ENCODE measurements at regions not wholly inside any gene's neighbourhood (a gene's known extent, or its start where the extent isn't known, plus 50 kb on each side); places are given as distances from the start of the nearest gene placed in this dataset.

DNA sequence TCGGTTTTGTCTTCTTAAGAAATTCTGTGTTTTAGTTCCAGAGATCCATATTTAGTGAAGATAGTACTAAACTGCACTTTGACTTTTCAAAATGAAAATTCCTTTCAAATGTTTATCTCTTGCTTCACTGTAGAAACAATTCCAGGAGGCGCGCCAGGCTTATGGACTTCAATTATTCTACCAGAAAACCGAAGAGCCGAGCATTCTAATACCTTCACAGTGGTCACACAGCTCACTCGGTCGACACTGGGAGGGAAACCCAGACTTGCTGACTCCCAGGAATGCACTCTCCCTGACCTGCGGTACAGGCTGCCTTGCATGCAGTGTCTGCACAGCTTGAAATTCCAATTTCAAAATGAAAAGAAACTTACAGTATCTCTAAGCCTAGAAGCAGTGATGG is 119.9 kb upstream of the PIEZO2 start:
- intact Hi-C loops (cut with DNase I; ENCODE audit: low total_unique reads), result no loop called here
- no peaks in the 10 kb centered on the region for H3K27me3 ChIP-seq
- DNase-seq, result peak in 1 of 2 donors; percentile 55
- peaks cover 0 to 9% (median 2%) of the 10 kb centered on the region in 4 donors for H3K9me3 ChIP-seq
- H3K27ac ChIP-seq, result peak overlapping the region in 1 of 5 donors; percentile 29
- 50 to 75% (median 63%) methylated on average over 8 of the region's 8 CpGs for WGBS, 5 donors
- no peaks in the 10 kb centered on the region for H3K36me3 ChIP-seq
- TF ChIP-seq CTCF (IDR thresholded peaks at IDR 0.05) (no peak), POLR2A (IDR thresholded peaks at IDR 0.05) (no peak), EP300 (IDR thresholded peaks at IDR 0.05) (no peak), POLR2AphosphoS5 (IDR thresholded peaks at IDR 0.05) (no peak)
- H3K4me1 ChIP-seq, result peaks cover 0 to 9% (median 0%) of the 10 kb centered on the region in 4 donors
- H3K4me3 ChIP-seq, result no peak overlapping the region

- peak in 1 of 2 donors; percentile 86 for DNase-seq
- peaks cover 0 to 14% (median 6%) of the 10 kb centered on the region in 4 donors for H3K9me3 ChIP-seq
- intact Hi-C loops (cut with DNase I; ENCODE audit: low total_unique reads), result no loop called here
- TF ChIP-seq POLR2A (IDR thresholded peaks at IDR 0.05) (no peak), POLR2AphosphoS5 (IDR thresholded peaks at IDR 0.05) (no peak), CTCF (IDR thresholded peaks at IDR 0.05) (no peak), EP300 (IDR thresholded peaks at IDR 0.05) (no peak)
- 55 to 66% (median 59%) methylated on average over 9 of the region's 9 CpGs for WGBS, 5 donors
- H3K36me3 ChIP-seq, result no peaks in the 10 kb centered on the region
- H3K4me1 ChIP-seq, result peaks cover 0 to 9% (median 0%) of the 10 kb centered on the region in 4 donors
- H3K4me3 ChIP-seq, result no peak overlapping the region
- peak overlapping the region in 1 of 5 donors; percentile 29 for H3K27ac ChIP-seq
- H3K27me3 ChIP-seq, result no peaks in the 10 kb centered on the region
These were observed 119.4 kb upstream of the PIEZO2 start for GRCh38 chr18:11268741-11269233.

DNA sequence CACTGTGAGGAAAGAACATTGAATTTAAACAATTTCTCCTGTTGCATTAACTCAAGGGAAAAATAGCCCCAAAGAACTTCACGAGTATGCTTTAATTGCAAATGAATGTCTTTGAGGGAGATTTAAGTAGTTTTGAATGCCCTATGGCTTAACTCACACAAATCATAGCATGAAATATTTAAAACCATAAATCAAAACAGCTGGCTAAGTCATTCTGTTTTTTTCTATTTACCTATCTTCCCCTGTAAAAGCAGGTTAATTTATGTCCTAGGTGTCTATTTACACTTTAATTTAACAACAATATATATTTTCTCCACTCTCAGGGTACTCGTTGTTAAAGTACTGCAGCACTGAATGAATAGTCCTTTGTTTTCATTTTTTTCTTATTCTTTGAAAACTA is 118.8 kb upstream of the PIEZO2 start:
- Histone ChIP-seq H3K36me3 (no peaks in the 10 kb centered on the region), H3K4me3 (no peak overlapping the region), H3K9me3 (peaks cover 0 to 19% (median 11%) of the 10 kb centered on the region in 4 donors), H3K27ac (no peak overlapping the region), H3K4me1 (peaks cover 0 to 9% (median 0%) of the 10 kb centered on the region in 4 donors), H3K27me3 (no peaks in the 10 kb centered on the region)
- 46 to 68% (median 57%) methylated on average over 2 of the region's 2 CpGs for WGBS, 5 donors
- TF ChIP-seq CTCF (IDR thresholded peaks at IDR 0.05), result no peak
- TF ChIP-seq POLR2A (IDR thresholded peaks at IDR 0.05), result no peak
- TF ChIP-seq EP300 (IDR thresholded peaks at IDR 0.05), result no peak
- TF ChIP-seq POLR2AphosphoS5 (IDR thresholded peaks at IDR 0.05), result no peak
- DNase-seq, result peak in 1 of 2 donors; percentile 22
- intact Hi-C loops (cut with DNase I; ENCODE audit: low total_unique reads), result no loop called here

DNA sequence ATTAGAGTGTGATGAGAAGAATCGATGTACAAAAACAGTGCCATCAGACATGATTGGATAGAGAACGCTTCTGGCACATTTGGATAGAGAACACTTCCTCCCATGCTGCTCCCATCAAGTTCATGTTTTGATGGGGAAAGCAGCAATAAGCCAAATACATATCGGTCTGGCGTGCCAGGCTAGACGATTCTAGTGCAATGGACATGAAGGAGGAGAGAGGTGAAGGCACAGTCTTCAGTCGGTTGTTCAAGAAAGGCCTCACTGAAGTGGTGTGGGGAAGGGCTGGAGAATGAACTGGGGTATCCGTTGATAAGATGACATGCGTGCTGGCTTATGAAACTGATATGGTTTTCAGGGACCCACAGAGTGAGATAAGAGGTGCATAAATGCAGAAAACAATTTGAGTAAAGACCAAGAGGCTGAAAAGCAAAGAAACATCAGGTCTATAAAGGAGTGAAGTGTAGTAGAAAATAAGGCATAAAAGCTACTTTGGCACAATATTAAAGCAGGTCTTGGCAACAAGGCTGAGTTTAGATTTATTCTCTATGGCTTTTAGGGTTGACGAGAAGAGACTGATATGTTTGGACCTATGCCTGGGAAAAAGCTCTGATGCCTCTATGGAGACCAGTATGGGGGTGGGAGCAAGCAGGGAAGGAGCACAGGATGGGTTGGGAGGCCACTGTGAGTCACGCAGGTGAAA is 117.6 kb upstream of the PIEZO2 start:
- no peak overlapping the region for H3K4me3 ChIP-seq
- TF ChIP-seq POLR2A (IDR thresholded peaks at IDR 0.05), result no peak
- H3K27me3 ChIP-seq, result no peaks in the 10 kb centered on the region
- H3K36me3 ChIP-seq, result no peaks in the 10 kb centered on the region
- intact Hi-C loops (cut with DNase I; ENCODE audit: low total_unique reads), result no loop called here
- peaks cover 0 to 23% (median 15%) of the 10 kb centered on the region in 4 donors for H3K9me3 ChIP-seq
- peak in 1 of 2 donors; percentile 35 for DNase-seq
- peaks cover 0 to 9% (median 0%) of the 10 kb centered on the region in 4 donors for H3K4me1 ChIP-seq
- WGBS, 5 donors, result 80 to 87% (median 83%) methylated on average over 10 of the region's 10 CpGs
- no peak overlapping the region for H3K27ac ChIP-seq

DNA sequence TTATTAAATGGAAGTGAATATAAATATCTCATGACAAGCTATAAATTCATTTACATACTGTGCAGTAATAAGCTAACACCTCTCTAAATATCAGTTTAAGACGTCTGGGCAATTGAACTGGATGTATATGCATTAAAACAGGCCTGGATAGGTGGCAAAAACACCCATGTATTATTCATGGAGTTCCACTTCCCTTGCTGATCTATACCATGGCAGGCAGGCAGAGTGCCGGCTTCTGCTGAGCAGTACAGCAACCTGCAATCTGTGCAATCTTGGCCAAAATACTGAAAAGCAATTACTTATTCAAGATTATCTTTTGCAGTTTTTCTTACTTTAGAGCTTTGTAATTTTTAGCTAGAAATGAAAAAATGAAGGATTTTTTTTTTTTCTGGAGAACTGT is 112.1 kb upstream of the PIEZO2 start:
- WGBS, 5 donors, result 55 to 66% (median 62%) methylated on average over 2 of the region's 2 CpGs
- Histone ChIP-seq H3K4me3 (no peak overlapping the region), H3K9me3 (peaks cover 0 to 23% (median 15%) of the 10 kb centered on the region in 4 donors), H3K36me3 (no peaks in the 10 kb centered on the region), H3K27ac (no peak overlapping the region), H3K27me3 (no peaks in the 10 kb centered on the region), H3K4me1 (no peaks in the 10 kb centered on the region)
- DNase-seq, result no peak
- intact Hi-C loops (cut with DNase I; ENCODE audit: low total_unique reads), result no loop called here
- TF ChIP-seq POLR2A (IDR thresholded peaks at IDR 0.05), result no peak
- TF ChIP-seq CTCF (IDR thresholded peaks at IDR 0.05), result no peak
- no peak for TF ChIP-seq EP300 (IDR thresholded peaks at IDR 0.05)
- no peak for TF ChIP-seq POLR2AphosphoS5 (IDR thresholded peaks at IDR 0.05)
